HEK293 (cell line): ENCODE measurements at regions not wholly inside any gene's neighbourhood (a gene's known extent, or its start where the extent isn't known, plus 50 kb on each side); places are given as distances from the start of the nearest gene placed in this dataset.

ENCODE experiments used
- CTCF ChIA-PET: fragments of 350-600 bp; formaldehyde crosslinking; extraction: SDS; loops from one replicate; lab custom pipeline; 2021; ENCODE audit warnings: antibody characterized with exemption; lab: Yijun Ruan, JAX
- POLR2A ChIA-PET: fragments of 300-600 bp; formaldehyde crosslinking; extraction: SDS; loops from one replicate; lab custom pipeline; 2020; ENCODE audit warnings: antibody characterized with exemption, inconsistent platforms; lab: Yijun Ruan, JAX
- H3K27ac ChIP-seq: fragments of 200-500 bp; sonication (Bioruptor generic); 2 replicates; pipeline ENCODE4 v1.5.1; 2014; ENCODE audit warnings: low read depth, low read length, control low read depth, inconsistent platforms; ENCODE audit errors: extremely low read depth
- H3K36me3 ChIP-seq, 2 experiments: fragments of 200-500 bp in 1 of 2; sonication (Bioruptor generic) in 1 of 2; 1 replicate in 1 of 2; 2 replicates in 1 of 2; pipeline ENCODE4 v1.5.1; 2014 to 2017; ENCODE audit warnings: inconsistent platforms in 2 of 2, low read length in 2 of 2; ENCODE audit not compliant: control insufficient read depth in 2 of 2, insufficient read depth in 1 of 2
- H3K4me1 ChIP-seq: fragments of 200-500 bp; sonication (Bioruptor generic); 2 replicates; pipeline ENCODE4 v1.5.1; 2014; ENCODE audit warnings: mild to moderate bottlenecking, low read length, inconsistent platforms; ENCODE audit not compliant: control insufficient read depth, insufficient read depth
- H3K4me3 ChIP-seq: 2 replicates; pipeline ENCODE4 v1.5.1; 2011; ENCODE audit warnings: low read depth, mild to moderate bottlenecking, control low read depth, low read length, moderate library complexity
- H3K9me3 ChIP-seq: fragments of 200-500 bp; sonication (Bioruptor generic); 2 replicates; pipeline ENCODE4 v1.5.1; 2014; ENCODE audit warnings: low read depth, low read length, inconsistent platforms; ENCODE audit not compliant: control insufficient read depth, insufficient read depth
- KLF16 ChIP-seq: fragments of 450-650 bp; formaldehyde crosslinking; IDR thresholded peaks from 2 replicates; pipeline ENCODE4 v1.5.1; 2017; ENCODE audit warnings: missing biosample characterization, missing genetic modification characterization
- OVOL3 ChIP-seq: fragments of 450-650 bp; formaldehyde crosslinking; IDR thresholded peaks from 2 replicates; pipeline ENCODE4 v1.5.1; 2016; ENCODE audit warnings: missing biosample characterization, missing genetic modification characterization
- REPIN1 ChIP-seq: fragments of 450-650 bp; formaldehyde crosslinking; IDR thresholded peaks from 2 replicates; pipeline ENCODE4 v1.5.1; 2017; ENCODE audit warnings: missing biosample characterization, missing genetic modification characterization, low read depth
- SALL2 ChIP-seq: fragments of 450-650 bp; formaldehyde crosslinking; IDR thresholded peaks from 2 replicates; pipeline ENCODE4 v1.5.0; 2017; ENCODE audit warnings: missing biosample characterization, mild to moderate bottlenecking, missing genetic modification characterization, borderline replicate concordance
- ZBTB21 ChIP-seq: fragments of 450-650 bp; formaldehyde crosslinking; IDR thresholded peaks from 2 replicates; pipeline ENCODE4 v1.5.1; 2017; ENCODE audit warnings: missing biosample characterization, missing genetic modification characterization
- ZFP3 ChIP-seq: fragments of 450-650 bp; formaldehyde crosslinking; IDR thresholded peaks from 2 replicates; pipeline ENCODE4 v1.5.1; 2016; ENCODE audit warnings: low read depth, missing biosample characterization, missing genetic modification characterization
- ZFP37 ChIP-seq: fragments of 450-650 bp; formaldehyde crosslinking; IDR thresholded peaks from 2 replicates; pipeline ENCODE4 v1.5.1; 2016; ENCODE audit warnings: missing biosample characterization, missing genetic modification characterization
- ZFP69B ChIP-seq: fragments of 450-650 bp; formaldehyde crosslinking; IDR thresholded peaks from 2 replicates; pipeline ENCODE4 v1.5.1; 2016; ENCODE audit warnings: missing biosample characterization, missing genetic modification characterization
- ZNF132 ChIP-seq: fragments of 450-650 bp; formaldehyde crosslinking; IDR thresholded peaks from 2 replicates; pipeline ENCODE4 v1.5.1; 2017; ENCODE audit warnings: missing biosample characterization, missing genetic modification characterization, borderline replicate concordance
- ZNF175 ChIP-seq: fragments of 450-650 bp; formaldehyde crosslinking; IDR thresholded peaks from 2 replicates; pipeline ENCODE4 v1.5.1; 2016; ENCODE audit warnings: missing biosample characterization, missing genetic modification characterization
- ZNF19 ChIP-seq: fragments of 450-650 bp; formaldehyde crosslinking; IDR thresholded peaks from 2 replicates; pipeline ENCODE4; 2016; ENCODE audit warnings: missing biosample characterization, missing genetic modification characterization, low read depth
- ZNF366 ChIP-seq: fragments of 450-650 bp; formaldehyde crosslinking; conservative IDR thresholded peaks from 2 replicates; pipeline ENCODE4 v1.5.1; 2016; ENCODE audit warnings: missing biosample characterization, missing genetic modification characterization
- ZNF426 ChIP-seq: fragments of 450-650 bp; formaldehyde crosslinking; IDR thresholded peaks from 2 replicates; pipeline ENCODE4 v1.5.1; 2017; ENCODE audit warnings: missing biosample characterization, missing genetic modification characterization, mild to moderate bottlenecking, inconsistent platforms, moderate library complexity
- ZNF560 ChIP-seq: fragments of 450-650 bp; formaldehyde crosslinking; IDR thresholded peaks from 2 replicates; pipeline ENCODE4 v1.5.1; 2017; ENCODE audit warnings: missing biosample characterization, missing genetic modification characterization, borderline replicate concordance
- ZNF843 ChIP-seq: fragments of 450-650 bp; formaldehyde crosslinking; IDR thresholded peaks from 2 replicates; pipeline ENCODE4 v1.5.1; 2016; ENCODE audit warnings: missing biosample characterization, missing genetic modification characterization
- ZSCAN16 ChIP-seq: fragments of 450-650 bp; formaldehyde crosslinking; IDR thresholded peaks from 2 replicates; pipeline ENCODE4 v1.5.1; 2016; ENCODE audit warnings: missing biosample characterization, missing genetic modification characterization
- TF ChIP-seq, protein P1 (sequence below): fragments of 450-650 bp; formaldehyde crosslinking; IDR thresholded peaks from 2 replicates; pipeline ENCODE4 v1.5.1; 2016; ENCODE audit warnings: missing biosample characterization, missing genetic modification characterization
- TF ChIP-seq, protein P2 (sequence below): fragments of 450-650 bp; formaldehyde crosslinking; IDR thresholded peaks from 2 replicates; pipeline ENCODE4 v1.5.1; 2017; ENCODE audit warnings: missing biosample characterization, missing genetic modification characterization
- TF ChIP-seq, protein P3 (sequence below): fragments of 450-650 bp; formaldehyde crosslinking; IDR thresholded peaks from 2 replicates; pipeline ENCODE4 v1.5.1; 2016; ENCODE audit warnings: missing biosample characterization, missing genetic modification characterization
- TF ChIP-seq, protein P4 (sequence below): fragments of 450-650 bp; formaldehyde crosslinking; conservative IDR thresholded peaks from 2 replicates; pipeline ENCODE4 v1.5.1; 2016; ENCODE audit warnings: low read depth, missing biosample characterization, missing genetic modification characterization
- TF ChIP-seq, protein P5 (sequence below): fragments of 450-650 bp; formaldehyde crosslinking; IDR thresholded peaks from 2 replicates; pipeline ENCODE4 v1.5.1; 2016; ENCODE audit warnings: missing biosample characterization, missing genetic modification characterization
- TF ChIP-seq, protein P6 (sequence below): fragments of 450-650 bp; formaldehyde crosslinking; IDR thresholded peaks from 2 replicates; pipeline ENCODE4 v1.5.1; 2016; ENCODE audit warnings: missing biosample characterization, missing genetic modification characterization

DNA sequence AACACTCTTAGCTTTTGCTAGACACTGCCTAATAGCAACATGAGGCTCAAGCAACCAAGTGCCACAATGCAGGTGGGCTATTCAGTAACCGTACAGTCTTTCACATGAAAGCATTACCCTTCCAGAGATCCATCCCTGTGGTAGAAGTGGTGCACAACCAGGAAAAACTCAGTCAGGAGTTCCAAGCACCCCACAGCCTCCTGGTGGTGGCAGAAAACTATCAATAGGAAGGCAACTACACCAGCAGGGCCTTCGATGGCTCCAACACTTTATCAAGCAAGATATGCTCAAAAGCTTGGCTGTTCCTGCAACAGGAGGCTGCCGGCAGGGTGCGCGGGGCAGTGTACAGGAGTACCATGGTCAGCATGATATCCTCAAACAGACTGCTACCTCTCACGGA, 176.1 kb upstream of the DLGAP1 start:
- Histone ChIP-seq H3K9me3 (no peaks in the 10 kb centered on the region), H3K36me3 (no peaks in the 10 kb centered on the region), H3K4me3 (no peak overlapping the region), H3K27ac (no peak overlapping the region), H3K4me1 (no peaks in the 10 kb centered on the region)
- ChIA-PET CTCF (no interaction called here), POLR2A (no interaction called here)
- no peak for TF ChIP-seq ZNF19

DNA sequence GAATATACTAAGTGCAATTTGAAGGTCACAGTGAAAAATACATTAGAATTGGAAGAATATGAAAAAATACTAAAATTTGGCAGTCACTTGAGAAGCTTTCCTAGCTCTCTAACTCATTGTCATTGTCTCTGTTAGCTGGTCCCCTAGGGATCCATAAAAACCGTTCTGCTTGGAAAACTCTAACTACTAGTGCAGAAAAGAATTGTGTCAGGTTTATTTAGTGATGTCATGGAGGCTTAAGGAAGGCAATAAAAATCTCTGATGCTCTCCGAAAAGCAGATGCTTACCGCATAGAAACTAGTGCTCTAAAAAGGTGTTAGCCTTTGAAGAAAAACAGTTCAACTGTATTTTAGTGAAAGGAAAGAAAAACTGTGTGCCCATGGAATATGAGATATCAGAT, 150.1 kb upstream of the DLGAP1 start:
- H3K27ac ChIP-seq = no peak overlapping the region
- H3K9me3 ChIP-seq = no peaks in the 10 kb centered on the region
- POLR2A ChIA-PET = no interaction called here
- no peak overlapping the region for H3K4me3 ChIP-seq
- H3K4me1 ChIP-seq = no peaks in the 10 kb centered on the region
- CTCF ChIA-PET = no interaction called here
- no peaks in the 10 kb centered on the region for H3K36me3 ChIP-seq
- TF ChIP-seq ZNF132 (tag by site-specific recombination) (no peak), ZFP69B (peak; percentile 78), ZSCAN16 (tag by site-specific recombination) (no peak), ZNF843 (tag by site-specific recombination) (0 out of 2 replicates have a peak, but pooled peaks have one; percentile 33), ZNF426 (tag by site-specific recombination) (no peak), ZNF366 (0 out of 2 replicates have a peak, but pooled peaks have one; percentile 22), REPIN1 (tag by site-specific recombination) (no peak), KLF16 (tag by site-specific recombination) (no peak), ZNF175 (no peak), SALL2 (tag by site-specific recombination) (no peak), ZNF19 (no peak), ZNF560 (no peak), ZFP37 (tag by site-specific recombination) (no peak), OVOL3 (tag by site-specific recombination) (no peak), ZFP3 (tag by site-specific recombination) (no peak), ZBTB21 (tag by site-specific recombination) (peak; percentile 75; the same call in 1 of the 2 replicates)
- TF ChIP-seq, protein P1, sequence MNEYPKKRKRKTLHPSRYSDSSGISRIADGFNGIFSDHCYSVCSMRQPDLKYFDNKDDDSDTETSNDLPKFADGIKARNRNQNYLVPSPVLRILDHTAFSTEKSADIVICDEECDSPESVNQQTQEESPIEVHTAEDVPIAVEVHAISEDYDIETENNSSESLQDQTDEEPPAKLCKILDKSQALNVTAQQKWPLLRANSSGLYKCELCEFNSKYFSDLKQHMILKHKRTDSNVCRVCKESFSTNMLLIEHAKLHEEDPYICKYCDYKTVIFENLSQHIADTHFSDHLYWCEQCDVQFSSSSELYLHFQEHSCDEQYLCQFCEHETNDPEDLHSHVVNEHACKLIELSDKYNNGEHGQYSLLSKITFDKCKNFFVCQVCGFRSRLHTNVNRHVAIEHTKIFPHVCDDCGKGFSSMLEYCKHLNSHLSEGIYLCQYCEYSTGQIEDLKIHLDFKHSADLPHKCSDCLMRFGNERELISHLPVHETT = no peak
- TF ChIP-seq, protein P2, sequence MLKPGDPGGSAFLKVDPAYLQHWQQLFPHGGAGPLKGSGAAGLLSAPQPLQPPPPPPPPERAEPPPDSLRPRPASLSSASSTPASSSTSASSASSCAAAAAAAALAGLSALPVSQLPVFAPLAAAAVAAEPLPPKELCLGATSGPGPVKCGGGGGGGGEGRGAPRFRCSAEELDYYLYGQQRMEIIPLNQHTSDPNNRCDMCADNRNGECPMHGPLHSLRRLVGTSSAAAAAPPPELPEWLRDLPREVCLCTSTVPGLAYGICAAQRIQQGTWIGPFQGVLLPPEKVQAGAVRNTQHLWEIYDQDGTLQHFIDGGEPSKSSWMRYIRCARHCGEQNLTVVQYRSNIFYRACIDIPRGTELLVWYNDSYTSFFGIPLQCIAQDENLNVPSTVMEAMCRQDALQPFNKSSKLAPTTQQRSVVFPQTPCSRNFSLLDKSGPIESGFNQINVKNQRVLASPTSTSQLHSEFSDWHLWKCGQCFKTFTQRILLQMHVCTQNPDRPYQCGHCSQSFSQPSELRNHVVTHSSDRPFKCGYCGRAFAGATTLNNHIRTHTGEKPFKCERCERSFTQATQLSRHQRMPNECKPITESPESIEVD (tag by site-specific recombination) = peak; percentile 58
- TF ChIP-seq, protein P3, sequence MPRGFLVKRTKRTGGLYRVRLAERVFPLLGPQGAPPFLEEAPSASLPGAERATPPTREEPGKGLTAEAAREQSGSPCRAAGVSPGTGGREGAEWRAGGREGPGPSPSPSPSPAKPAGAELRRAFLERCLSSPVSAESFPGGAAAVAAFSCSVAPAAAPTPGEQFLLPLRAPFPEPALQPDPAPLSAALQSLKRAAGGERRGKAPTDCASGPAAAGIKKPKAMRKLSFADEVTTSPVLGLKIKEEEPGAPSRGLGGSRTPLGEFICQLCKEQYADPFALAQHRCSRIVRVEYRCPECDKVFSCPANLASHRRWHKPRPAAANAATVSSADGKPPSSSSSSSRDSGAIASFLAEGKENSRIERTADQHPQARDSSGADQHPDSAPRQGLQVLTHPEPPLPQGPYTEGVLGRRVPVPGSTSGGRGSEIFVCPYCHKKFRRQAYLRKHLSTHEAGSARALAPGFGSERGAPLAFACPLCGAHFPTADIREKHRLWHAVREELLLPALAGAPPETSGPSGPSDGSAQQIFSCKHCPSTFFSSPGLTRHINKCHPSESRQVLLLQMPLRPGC (tag by site-specific recombination) = 0 out of 2 replicates have a peak, but pooled peaks have one; percentile 54
- TF ChIP-seq, protein P4, sequence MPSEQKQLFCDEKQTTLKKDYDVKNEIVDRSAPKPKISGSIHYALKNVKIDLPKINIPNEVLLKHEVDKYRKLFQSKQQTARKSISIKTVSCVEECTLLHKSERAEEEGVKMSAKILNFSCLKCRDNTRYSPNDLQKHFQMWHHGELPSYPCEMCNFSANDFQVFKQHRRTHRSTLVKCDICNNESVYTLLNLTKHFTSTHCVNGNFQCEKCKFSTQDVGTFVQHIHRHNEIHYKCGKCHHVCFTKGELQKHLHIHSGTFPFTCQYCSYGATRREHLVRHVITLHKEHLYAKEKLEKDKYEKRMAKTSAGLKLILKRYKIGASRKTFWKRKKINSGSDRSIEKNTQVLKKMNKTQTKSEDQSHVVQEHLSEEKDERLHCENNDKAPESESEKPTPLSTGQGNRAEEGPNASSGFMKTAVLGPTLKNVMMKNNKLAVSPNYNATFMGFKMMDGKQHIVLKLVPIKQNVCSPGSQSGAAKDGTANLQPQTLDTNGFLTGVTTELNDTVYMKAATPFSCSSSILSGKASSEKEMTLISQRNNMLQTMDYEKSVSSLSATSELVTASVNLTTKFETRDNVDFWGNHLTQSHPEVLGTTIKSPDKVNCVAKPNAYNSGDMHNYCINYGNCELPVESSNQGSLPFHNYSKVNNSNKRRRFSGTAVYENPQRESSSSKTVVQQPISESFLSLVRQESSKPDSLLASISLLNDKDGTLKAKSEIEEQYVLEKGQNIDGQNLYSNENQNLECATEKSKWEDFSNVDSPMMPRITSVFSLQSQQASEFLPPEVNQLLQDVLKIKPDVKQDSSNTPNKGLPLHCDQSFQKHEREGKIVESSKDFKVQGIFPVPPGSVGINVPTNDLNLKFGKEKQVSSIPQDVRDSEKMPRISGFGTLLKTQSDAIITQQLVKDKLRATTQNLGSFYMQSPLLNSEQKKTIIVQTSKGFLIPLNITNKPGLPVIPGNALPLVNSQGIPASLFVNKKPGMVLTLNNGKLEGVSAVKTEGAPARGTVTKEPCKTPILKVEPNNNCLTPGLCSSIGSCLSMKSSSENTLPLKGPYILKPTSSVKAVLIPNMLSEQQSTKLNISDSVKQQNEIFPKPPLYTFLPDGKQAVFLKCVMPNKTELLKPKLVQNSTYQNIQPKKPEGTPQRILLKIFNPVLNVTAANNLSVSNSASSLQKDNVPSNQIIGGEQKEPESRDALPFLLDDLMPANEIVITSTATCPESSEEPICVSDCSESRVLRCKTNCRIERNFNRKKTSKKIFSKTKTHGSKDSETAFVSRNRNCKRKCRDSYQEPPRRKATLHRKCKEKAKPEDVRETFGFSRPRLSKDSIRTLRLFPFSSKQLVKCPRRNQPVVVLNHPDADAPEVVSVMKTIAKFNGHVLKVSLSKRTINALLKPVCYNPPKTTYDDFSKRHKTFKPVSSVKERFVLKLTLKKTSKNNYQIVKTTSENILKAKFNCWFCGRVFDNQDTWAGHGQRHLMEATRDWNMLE (tag by site-specific recombination) = no peak
- TF ChIP-seq, protein P5, sequence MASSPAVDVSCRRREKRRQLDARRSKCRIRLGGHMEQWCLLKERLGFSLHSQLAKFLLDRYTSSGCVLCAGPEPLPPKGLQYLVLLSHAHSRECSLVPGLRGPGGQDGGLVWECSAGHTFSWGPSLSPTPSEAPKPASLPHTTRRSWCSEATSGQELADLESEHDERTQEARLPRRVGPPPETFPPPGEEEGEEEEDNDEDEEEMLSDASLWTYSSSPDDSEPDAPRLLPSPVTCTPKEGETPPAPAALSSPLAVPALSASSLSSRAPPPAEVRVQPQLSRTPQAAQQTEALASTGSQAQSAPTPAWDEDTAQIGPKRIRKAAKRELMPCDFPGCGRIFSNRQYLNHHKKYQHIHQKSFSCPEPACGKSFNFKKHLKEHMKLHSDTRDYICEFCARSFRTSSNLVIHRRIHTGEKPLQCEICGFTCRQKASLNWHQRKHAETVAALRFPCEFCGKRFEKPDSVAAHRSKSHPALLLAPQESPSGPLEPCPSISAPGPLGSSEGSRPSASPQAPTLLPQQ (tag by site-specific recombination) = peak; percentile 66
- TF ChIP-seq, protein P6, sequence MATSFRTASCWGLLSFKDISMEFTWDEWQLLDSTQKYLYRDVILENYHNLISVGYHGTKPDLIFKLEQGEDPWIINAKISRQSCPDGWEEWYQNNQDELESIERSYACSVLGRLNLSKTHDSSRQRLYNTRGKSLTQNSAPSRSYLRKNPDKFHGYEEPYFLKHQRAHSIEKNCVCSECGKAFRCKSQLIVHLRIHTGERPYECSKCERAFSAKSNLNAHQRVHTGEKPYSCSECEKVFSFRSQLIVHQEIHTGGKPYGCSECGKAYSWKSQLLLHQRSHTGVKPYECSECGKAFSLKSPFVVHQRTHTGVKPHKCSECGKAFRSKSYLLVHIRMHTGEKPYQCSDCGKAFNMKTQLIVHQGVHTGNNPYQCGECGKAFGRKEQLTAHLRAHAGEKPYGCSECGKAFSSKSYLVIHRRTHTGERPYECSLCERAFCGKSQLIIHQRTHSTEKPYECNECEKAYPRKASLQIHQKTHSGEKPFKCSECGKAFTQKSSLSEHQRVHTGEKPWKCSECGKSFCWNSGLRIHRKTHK (tag by site-specific recombination) = no peak
